ENCODE measurements at regions not wholly inside any gene's neighbourhood (a gene's known extent, or its start where the extent isn't known, plus 50 kb on each side); places are given as distances from the start of the nearest gene placed in this dataset.
"Not testable (repeated sequence)": the region's sequence is repeated elsewhere in the genome, so short reads cannot be mapped to it uniquely, and the experiment has no call there.

GRCh38 chr13:108082481-108082880 lies 132.9 kb downstream of the LIG4 start:
- DNase-seq (ENCODE audit: low read depth in 1 of 2, low spot score in 1 of 2), result no peak

- no peak for DNase-seq (ENCODE audit: low read depth in 1 of 2, low spot score in 1 of 2)
Observed at GRCh38 chr13:108077284-108077683, 138.1 kb downstream of the LIG4 start.

GRCh38 chr13:108074429-108074828 lies 140.9 kb downstream of the LIG4 start:
- not testable (repeated sequence) for DNase-seq (ENCODE audit: low read depth in 1 of 2, low spot score in 1 of 2)

- no peak for DNase-seq (ENCODE audit: low read depth in 1 of 2, low spot score in 1 of 2)
Observed at GRCh38 chr13:108070925-108071324, 144.4 kb downstream of the LIG4 start.

- DNase-seq (ENCODE audit: low read depth in 1 of 2, low spot score in 1 of 2), result no peak
Observed at GRCh38 chr13:108070491-108070890, 144.8 kb downstream of the LIG4 start.

GRCh38 chr13:108069521-108070210 lies 145.7 kb downstream of the LIG4 start:
- DNase-seq (ENCODE audit: low read depth in 1 of 2, low spot score in 1 of 2), result no peak

GRCh38 chr13:108064372-108064771 lies 151.0 kb downstream of the LIG4 start:
- not testable (repeated sequence) for DNase-seq (ENCODE audit: low read depth in 1 of 2, low spot score in 1 of 2)

- DNase-seq (ENCODE audit: low read depth in 1 of 2, low spot score in 1 of 2), result no peak
Observed at GRCh38 chr13:108060111-108060510, 155.2 kb downstream of the LIG4 start.

- DNase-seq (ENCODE audit: low read depth in 1 of 2, low spot score in 1 of 2), result no peak
Observed at GRCh38 chr13:108056278-108056677, 159.1 kb downstream of the LIG4 start.

- no peak for DNase-seq (ENCODE audit: low read depth in 1 of 2, low spot score in 1 of 2)
Observed at GRCh38 chr13:108049211-108049610, 166.1 kb downstream of the LIG4 start.

GRCh38 chr13:108044954-108045353 lies 170.4 kb downstream of the LIG4 start:
- DNase-seq (ENCODE audit: low read depth in 1 of 2, low spot score in 1 of 2), result no peak

GRCh38 chr13:108042866-108043265 lies 172.5 kb downstream of the LIG4 start:
- DNase-seq (ENCODE audit: low read depth in 1 of 2, low spot score in 1 of 2), result not testable (repeated sequence)

- DNase-seq (ENCODE audit: low read depth in 1 of 2, low spot score in 1 of 2), result no peak
Observed at GRCh38 chr13:108037348-108037747, 178.0 kb downstream of the LIG4 start.

GRCh38 chr13:108036411-108036932 lies 178.9 kb downstream of the LIG4 start:
- no peak for DNase-seq (ENCODE audit: low read depth in 1 of 2, low spot score in 1 of 2)

GRCh38 chr13:108034909-108035410 lies 180.4 kb downstream of the LIG4 start:
- no peak for DNase-seq (ENCODE audit: low read depth in 1 of 2, low spot score in 1 of 2)

GRCh38 chr13:108033800-108034707 lies 181.3 kb downstream of the LIG4 start:
- no peak for DNase-seq (ENCODE audit: low read depth in 1 of 2, low spot score in 1 of 2)

GRCh38 chr13:108031865-108032264 lies 183.5 kb downstream of the LIG4 start:
- no peak for DNase-seq (ENCODE audit: low read depth in 1 of 2, low spot score in 1 of 2)

- DNase-seq (ENCODE audit: low read depth in 1 of 2, low spot score in 1 of 2), result no peak
Observed at GRCh38 chr13:108030769-108031168, 184.6 kb downstream of the LIG4 start.

GRCh38 chr13:108026680-108027410 lies 188.5 kb downstream of the LIG4 start:
- no peak for DNase-seq (ENCODE audit: low read depth in 1 of 2, low spot score in 1 of 2)

- DNase-seq (ENCODE audit: low read depth in 1 of 2, low spot score in 1 of 2), result no peak
Observed at GRCh38 chr13:108020027-108020426, 195.3 kb downstream of the LIG4 start.

GRCh38 chr13:108018371-108018870 lies 196.9 kb downstream of the LIG4 start:
- no peak for DNase-seq (ENCODE audit: low read depth in 1 of 2, low spot score in 1 of 2)
